H9 (cell line): ENCODE measurements at regions not wholly inside any gene's neighbourhood (a gene's known extent, or its start where the extent isn't known, plus 50 kb on each side); places are given as distances from the start of the nearest gene placed in this dataset.

ENCODE experiments used
- DNase-seq: peaks from one replicate; pipeline ENCODE4 v3.0.0-alpha.2; 2017
- H2AFZ ChIP-seq: one replicate; pipeline ENCODE4 v1.6.1; 2013; ENCODE audit warnings: mild to moderate bottlenecking, low read length, control low read depth, moderate library complexity
- H2AK5ac ChIP-seq: 2 replicates; pipeline ENCODE4 v1.6.1; 2013; ENCODE audit warnings: low read length, control low read depth, mixed read lengths; ENCODE audit not compliant: insufficient read length
- H2BK120ac ChIP-seq: one replicate; pipeline ENCODE4 v1.6.1; 2013; ENCODE audit warnings: low read depth, mild to moderate bottlenecking, low read length, control low read depth, inconsistent platforms; ENCODE audit not compliant: poor library complexity, severe bottlenecking
- H2BK12ac ChIP-seq: 2 replicates; pipeline ENCODE4 v1.6.1; 2013; ENCODE audit warnings: low read length, control low read depth, mixed read lengths, low read depth; ENCODE audit not compliant: insufficient read length
- H2BK15ac ChIP-seq: 2 replicates; pipeline ENCODE4 v1.6.1; 2013; ENCODE audit warnings: low read depth, low read length, control low read depth
- H2BK20ac ChIP-seq: one replicate; pipeline ENCODE4 v1.6.1; 2013; ENCODE audit warnings: low read depth, mild to moderate bottlenecking, low read length, control low read depth, inconsistent platforms; ENCODE audit not compliant: poor library complexity, severe bottlenecking
- H2BK5ac ChIP-seq: 2 replicates; pipeline ENCODE4 v1.6.1; 2013; ENCODE audit warnings: low read length, control low read depth, mixed read lengths; ENCODE audit not compliant: insufficient read length
- H3K14ac ChIP-seq: 2 replicates; pipeline ENCODE4 v1.6.1; 2013; ENCODE audit warnings: low read length, control low read depth; ENCODE audit not compliant: insufficient read depth
- H3K18ac ChIP-seq: 2 replicates; pipeline ENCODE4 v1.6.1; 2013; ENCODE audit warnings: low read depth, mild to moderate bottlenecking, mixed read lengths, low read length, control low read depth; ENCODE audit not compliant: insufficient read length
- H3K23ac ChIP-seq: 2 replicates; pipeline ENCODE4 v1.6.1; 2013; ENCODE audit warnings: low read length, control low read depth, mixed read lengths, low read depth; ENCODE audit not compliant: insufficient read length
- H3K23me2 ChIP-seq: 2 replicates; pipeline ENCODE4 v1.6.1; 2013; ENCODE audit warnings: low read depth, mild to moderate bottlenecking, mixed read lengths, low read length, control low read depth; ENCODE audit not compliant: insufficient read length, poor library complexity, severe bottlenecking
- H3K27ac ChIP-seq: 2 replicates; pipeline ENCODE4 v1.5.1; 2013; ENCODE audit warnings: low read length, control low read depth, mixed read lengths, low read depth; ENCODE audit not compliant: insufficient read length
- H3K27me3 ChIP-seq: 2 replicates; pipeline ENCODE4 v1.6.1; 2013; ENCODE audit warnings: low read length, control low read depth, inconsistent platforms; ENCODE audit not compliant: insufficient read depth
- H3K4ac ChIP-seq: 2 replicates; pipeline ENCODE4 v1.6.1; 2013; ENCODE audit warnings: low read depth, mild to moderate bottlenecking, control low read depth, inconsistent platforms, low read length, moderate library complexity
- H3K4me1 ChIP-seq: 2 replicates; pipeline ENCODE4 v1.6.1; 2013; ENCODE audit warnings: low read length, control low read depth, inconsistent platforms; ENCODE audit not compliant: insufficient read depth
- H3K4me2 ChIP-seq: 2 replicates; pipeline ENCODE4 v1.6.1; 2013; ENCODE audit warnings: low read length, control low read depth, mixed read lengths; ENCODE audit not compliant: insufficient read length, insufficient read depth
- H3K56ac ChIP-seq: 2 replicates; pipeline ENCODE4 v1.6.1; 2013; ENCODE audit warnings: low read depth, mild to moderate bottlenecking, mixed read lengths, low read length, control low read depth; ENCODE audit not compliant: insufficient read length
- H3K79me1 ChIP-seq: 2 replicates; pipeline ENCODE4 v1.6.1; 2013; ENCODE audit warnings: low read depth, mild to moderate bottlenecking, moderate library complexity, low read length, control low read depth, inconsistent platforms; ENCODE audit not compliant: insufficient read depth, poor library complexity, severe bottlenecking
- H3K79me2 ChIP-seq: 2 replicates; pipeline ENCODE4 v1.6.1; 2013; ENCODE audit warnings: low read length, control low read depth, inconsistent platforms; ENCODE audit not compliant: insufficient read depth
- H3K9ac ChIP-seq: 2 replicates; pipeline ENCODE4 v1.6.1; 2013; ENCODE audit warnings: low read length, control low read depth, mixed read lengths; ENCODE audit not compliant: insufficient read length; ENCODE audit errors: extremely low read depth
- H3K9me3 ChIP-seq: one replicate; pipeline ENCODE4 v1.6.1; 2013; ENCODE audit warnings: low read depth, low read length, inconsistent platforms; ENCODE audit not compliant: control insufficient read depth
- H3T11ph ChIP-seq: one replicate; pipeline ENCODE4 v1.6.1; 2013; ENCODE audit warnings: mild to moderate bottlenecking, low read length, control low read depth, inconsistent platforms
- H4K20me1 ChIP-seq: one replicate; pipeline ENCODE4 v1.6.1; 2013; ENCODE audit not compliant: control insufficient read depth, insufficient read length, insufficient read depth
- H4K5ac ChIP-seq: 2 replicates; pipeline ENCODE4 v1.6.1; 2013; ENCODE audit warnings: low read depth, mild to moderate bottlenecking, mixed read lengths, low read length, control low read depth; ENCODE audit not compliant: insufficient read length
- H4K8ac ChIP-seq: replicated peaks from 2 replicates; pipeline ENCODE4 v1.6.1; 2013; ENCODE audit warnings: low read length, control low read depth, mixed read lengths, low read depth; ENCODE audit not compliant: insufficient read length
- H4K91ac ChIP-seq: 2 replicates; pipeline ENCODE4 v1.6.1; 2013; ENCODE audit warnings: low read depth, mild to moderate bottlenecking, moderate library complexity, mixed read lengths, low read length, control low read depth; ENCODE audit not compliant: insufficient read length
- H3K27ac Mint-ChIP-seq, 3 experiments: 2 replicates in 2 of 3; 3 replicates in 1 of 3; pipeline ENCODE4 v1.8.0; 2020 to 2021; ENCODE audit warnings: mixed read lengths in 3 of 3, mild to moderate bottlenecking in 1 of 3, moderate library complexity in 1 of 3
- H3K27me3 Mint-ChIP-seq: 2 replicates; pipeline ENCODE4 v1.8.0; 2021; ENCODE audit warnings: low read depth, mild to moderate bottlenecking, moderate library complexity, mixed read lengths
- H3K36me3 Mint-ChIP-seq, 3 experiments: 2 replicates in 2 of 3; 3 replicates in 1 of 3; pipeline ENCODE4 v1.8.0; 2020 to 2021; ENCODE audit warnings: low read depth in 3 of 3, mixed read lengths in 3 of 3; ENCODE audit not compliant: insufficient read depth in 1 of 3
- H3K4me1 Mint-ChIP-seq, 2 experiments: 2 replicates each; pipeline ENCODE4 v1.8.0; 2020; ENCODE audit warnings: mixed read lengths in 2 of 2
- H3K4me3 Mint-ChIP-seq, 2 experiments: 2 replicates in 1 of 2; 3 replicates in 1 of 2; pipeline ENCODE4 v1.8.0; 2020 to 2021; ENCODE audit warnings: mild to moderate bottlenecking in 2 of 2, mixed read lengths in 2 of 2, moderate library complexity in 1 of 2
- H3K9me3 Mint-ChIP-seq, 2 experiments: 2 replicates in 1 of 2; 3 replicates in 1 of 2; pipeline ENCODE4 v1.8.0; 2020; ENCODE audit warnings: mild to moderate bottlenecking in 2 of 2, mixed read lengths in 2 of 2, moderate library complexity in 1 of 2
- WGBS: extraction: QIAGEN DNeasy Blood & Tissue Kit; methylation state at CpG from one replicate; pipeline ENCODE4 v1.1.7; 2013; ENCODE audit warnings: missing lambda C conversion rate, low lambda C conversion rate, mixed read lengths; ENCODE audit not compliant: insufficient read length; ENCODE audit errors: extremely low coverage; 5-methylcytosine and 5-hydroxymethylcytosine counted together
- TF ChIP-seq, protein P1 (sequence below): fragments of 200-600 bp; sonication (generic); conservative IDR thresholded peaks from 3 replicates; pipeline ENCODE4 v1.8.0; 2021; ENCODE audit warnings: antibody characterized with exemption, mild to moderate bottlenecking

DNA sequence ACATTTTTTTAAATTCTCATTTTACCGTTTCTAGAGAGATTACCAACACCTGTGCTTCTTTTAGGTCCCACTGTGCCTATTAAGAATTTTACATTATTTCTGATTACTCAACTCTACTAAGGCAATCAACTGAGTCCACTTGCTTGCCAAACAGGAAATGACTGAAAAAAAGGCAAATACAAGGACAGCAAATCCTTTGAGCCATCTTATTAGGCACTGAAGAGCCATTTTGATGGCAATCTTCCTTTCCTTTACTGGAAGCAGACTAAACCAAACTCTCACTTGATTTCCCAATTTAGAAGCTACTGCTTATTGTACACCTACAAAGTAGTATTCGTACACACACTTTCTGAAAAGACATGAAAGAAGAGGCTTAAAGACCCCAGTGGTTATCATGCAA lies 121.4 kb upstream of the COL3A1 start:
- Histone ChIP-seq H3K14ac (no peak overlapping the region), H2BK5ac (no peak overlapping the region), H3K56ac (no peak overlapping the region), H2AK5ac (no peak overlapping the region), H3K4me2 (no peak overlapping the region), H3K4ac (no peak overlapping the region), H3K9ac (no peak overlapping the region), H2BK20ac (no peak overlapping the region), H2BK12ac (no peak overlapping the region), H3K79me1 (no peaks in the 10 kb centered on the region), H3K4me1 (no peaks in the 10 kb centered on the region), H4K8ac (no peak overlapping the region), H3K23ac (no peak overlapping the region), H3K79me2 (no peaks in the 10 kb centered on the region), H2BK15ac (no peak overlapping the region), H4K20me1 (no peaks in the 10 kb centered on the region), H2AFZ (no peak overlapping the region), H2BK120ac (no peak overlapping the region), H3K18ac (no peak overlapping the region), H3K27me3 (no peaks in the 10 kb centered on the region), H4K5ac (no peak overlapping the region), H3K23me2 (no peaks in the 10 kb centered on the region), H3T11ph (no peak overlapping the region), H3K27ac (no peak overlapping the region), H3K9me3 (no peaks in the 10 kb centered on the region), H4K91ac (no peak overlapping the region)
- DNase-seq = no peak
- TF ChIP-seq, protein P1, sequence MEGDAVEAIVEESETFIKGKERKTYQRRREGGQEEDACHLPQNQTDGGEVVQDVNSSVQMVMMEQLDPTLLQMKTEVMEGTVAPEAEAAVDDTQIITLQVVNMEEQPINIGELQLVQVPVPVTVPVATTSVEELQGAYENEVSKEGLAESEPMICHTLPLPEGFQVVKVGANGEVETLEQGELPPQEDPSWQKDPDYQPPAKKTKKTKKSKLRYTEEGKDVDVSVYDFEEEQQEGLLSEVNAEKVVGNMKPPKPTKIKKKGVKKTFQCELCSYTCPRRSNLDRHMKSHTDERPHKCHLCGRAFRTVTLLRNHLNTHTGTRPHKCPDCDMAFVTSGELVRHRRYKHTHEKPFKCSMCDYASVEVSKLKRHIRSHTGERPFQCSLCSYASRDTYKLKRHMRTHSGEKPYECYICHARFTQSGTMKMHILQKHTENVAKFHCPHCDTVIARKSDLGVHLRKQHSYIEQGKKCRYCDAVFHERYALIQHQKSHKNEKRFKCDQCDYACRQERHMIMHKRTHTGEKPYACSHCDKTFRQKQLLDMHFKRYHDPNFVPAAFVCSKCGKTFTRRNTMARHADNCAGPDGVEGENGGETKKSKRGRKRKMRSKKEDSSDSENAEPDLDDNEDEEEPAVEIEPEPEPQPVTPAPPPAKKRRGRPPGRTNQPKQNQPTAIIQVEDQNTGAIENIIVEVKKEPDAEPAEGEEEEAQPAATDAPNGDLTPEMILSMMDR = no peak
- H3K4me3 Mint-ChIP-seq = no peak overlapping the region
- no peaks in the 10 kb centered on the region for H3K4me1 Mint-ChIP-seq
- H3K27me3 Mint-ChIP-seq = no peaks in the 10 kb centered on the region
- WGBS = no CpG with 5 or more reads among the region's 2 CpGs
- H3K27ac Mint-ChIP-seq = no peak overlapping the region
- no peaks in the 10 kb centered on the region for H3K9me3 Mint-ChIP-seq
- no peaks in the 10 kb centered on the region for H3K36me3 Mint-ChIP-seq
